ENCODE measurements at regions not wholly inside any gene's neighbourhood (a gene's known extent, or its start where the extent isn't known, plus 50 kb on each side); places are given as distances from the start of the nearest gene placed in this dataset.

- H3K4me2 ChIP-seq: no peak overlapping the region
These were observed 369.4 kb upstream of the CCDC196 start for GRCh38 chr14:66116732-66117131.

GRCh38 chr14:66117600-66117999 is 368.6 kb upstream of the CCDC196 start:
- Histone ChIP-seq H3K27ac (no peak overlapping the region), H3K27me3 (ENCODE audit: insufficient read depth, low read depth) (no peaks in the 10 kb centered on the region), H4K20me1 (ENCODE audit: insufficient read depth) (no peaks in the 10 kb centered on the region), H3K9ac (no peak overlapping the region), H3K4me3 (IDR thresholded peaks at IDR 0.05; ENCODE audit: insufficient read depth, low read depth, low read length) (no peak overlapping the region), H3K79me2 (ENCODE audit: insufficient read depth, low read depth) (no peaks in the 10 kb centered on the region), H2AFZ (ENCODE audit: low read depth) (no peak overlapping the region), H3K4me2 (no peak overlapping the region), H3K4me1 (ENCODE audit: low read depth, poor library complexity, severe bottlenecking) (no peaks in the 10 kb centered on the region), H3K36me3 (ENCODE audit: insufficient read depth) (no peaks in the 10 kb centered on the region)
- TF ChIP-seq CTCF (conservative IDR thresholded peaks at IDR 0.05; ENCODE audit: low read depth, low read length): no peak

More at GRCh38 chr14:66116732-66117131, 369.4 kb upstream of the CCDC196 start:
- Histone ChIP-seq H3K27ac (no peak overlapping the region), H3K4me3 (IDR thresholded peaks at IDR 0.05; ENCODE audit: insufficient read depth, low read depth, low read length) (no peak overlapping the region), H4K20me1 (ENCODE audit: insufficient read depth) (no peaks in the 10 kb centered on the region), H3K36me3 (ENCODE audit: insufficient read depth) (no peaks in the 10 kb centered on the region), H3K79me2 (ENCODE audit: insufficient read depth, low read depth) (no peaks in the 10 kb centered on the region), H3K4me1 (ENCODE audit: low read depth, poor library complexity, severe bottlenecking) (no peaks in the 10 kb centered on the region), H3K9ac (no peak overlapping the region), H3K27me3 (ENCODE audit: insufficient read depth, low read depth) (no peaks in the 10 kb centered on the region), H2AFZ (ENCODE audit: low read depth) (no peak overlapping the region)
- no peak for TF ChIP-seq CTCF (conservative IDR thresholded peaks at IDR 0.05; ENCODE audit: low read depth, low read length)

- Histone ChIP-seq H3K79me2 (ENCODE audit: insufficient read depth, low read depth) (no peaks in the 10 kb centered on the region), H3K4me1 (ENCODE audit: low read depth, poor library complexity, severe bottlenecking) (no peaks in the 10 kb centered on the region), H3K36me3 (ENCODE audit: insufficient read depth) (no peaks in the 10 kb centered on the region), H3K27ac (no peak overlapping the region), H4K20me1 (ENCODE audit: insufficient read depth) (no peaks in the 10 kb centered on the region), H3K4me2 (no peak overlapping the region), H3K4me3 (IDR thresholded peaks at IDR 0.05; ENCODE audit: insufficient read depth, low read depth, low read length) (no peak overlapping the region), H3K9ac (no peak overlapping the region), H2AFZ (ENCODE audit: low read depth) (no peak overlapping the region), H3K27me3 (ENCODE audit: insufficient read depth, low read depth) (no peaks in the 10 kb centered on the region)
- no peak for TF ChIP-seq CTCF (conservative IDR thresholded peaks at IDR 0.05; ENCODE audit: low read depth, low read length)
These were observed 366.5 kb upstream of the CCDC196 start for GRCh38 chr14:66119606-66120231.

GRCh38 chr14:66120402-66120801 is 365.8 kb upstream of the CCDC196 start:
- no peak for TF ChIP-seq CTCF (conservative IDR thresholded peaks at IDR 0.05; ENCODE audit: low read depth, low read length)
- Histone ChIP-seq H3K4me2 (no peak overlapping the region), H3K4me1 (ENCODE audit: low read depth, poor library complexity, severe bottlenecking) (no peaks in the 10 kb centered on the region), H4K20me1 (ENCODE audit: insufficient read depth) (no peaks in the 10 kb centered on the region), H3K27me3 (ENCODE audit: insufficient read depth, low read depth) (no peaks in the 10 kb centered on the region), H3K4me3 (IDR thresholded peaks at IDR 0.05; ENCODE audit: insufficient read depth, low read depth, low read length) (no peak overlapping the region), H3K79me2 (ENCODE audit: insufficient read depth, low read depth) (no peaks in the 10 kb centered on the region), H3K27ac (no peak overlapping the region), H3K9ac (no peak overlapping the region), H3K36me3 (ENCODE audit: insufficient read depth) (no peaks in the 10 kb centered on the region), H2AFZ (ENCODE audit: low read depth) (no peak overlapping the region)

Data from KMS-11 (cell line).